Nephron (organoid): ENCODE measurements at regions not wholly inside any gene's neighbourhood (a gene's known extent, or its start where the extent isn't known, plus 50 kb on each side); places are given as distances from the start of the nearest gene placed in this dataset.

ENCODE experiments used
- H3K27ac Mint-ChIP-seq, 3 experiments: 2 replicates each; pipeline ENCODE4 v1.8.0; 2020; ENCODE audit warnings: mixed read lengths in 3 of 3, mild to moderate bottlenecking in 2 of 3, moderate library complexity in 1 of 3
- H3K27me3 Mint-ChIP-seq: 2 replicates; pipeline ENCODE4 v1.8.0; 2021; ENCODE audit warnings: low read depth, mild to moderate bottlenecking, moderate library complexity, mixed read lengths
- H3K36me3 Mint-ChIP-seq: 2 replicates; pipeline ENCODE4 v1.8.0; 2020; ENCODE audit warnings: low read depth, mixed read lengths
- H3K4me1 Mint-ChIP-seq: 2 replicates; pipeline ENCODE4 v1.8.0; 2020; ENCODE audit warnings: mixed read lengths
- H3K4me3 Mint-ChIP-seq, 3 experiments: 2 replicates each; pipeline ENCODE4 v1.8.0; 2020; ENCODE audit warnings: mild to moderate bottlenecking in 3 of 3, mixed read lengths in 3 of 3, moderate library complexity in 2 of 3
- H3K9me3 Mint-ChIP-seq: 2 replicates; pipeline ENCODE4 v1.8.0; 2020; ENCODE audit warnings: mixed read lengths
- CTCF ChIP-seq, 3 experiments: fragments of 200-600 bp; sonication (generic); IDR thresholded peaks; one replicate each; pipeline ENCODE4 v1.5.0; 2021; ENCODE audit warnings: antibody characterized with exemption in 3 of 3; ENCODE audit not compliant: unreplicated experiment in 3 of 3

- Mint-ChIP-seq H3K4me3 (no peak overlapping the region), H3K27me3 (no peaks in the 10 kb centered on the region), H3K9me3 (peaks cover 17% of the 10 kb centered on the region), H3K36me3 (no peaks in the 10 kb centered on the region), H3K27ac (no peak overlapping the region), H3K4me1 (no peaks in the 10 kb centered on the region)
- TF ChIP-seq CTCF (IDR thresholded peaks at IDR 0.05; ENCODE audit: unreplicated experiment in 3 of 3), result no peak
These were observed 89.5 kb upstream of the KCTD3 start for GRCh38 chr1:215477632-215478031.

- Mint-ChIP-seq H3K4me3 (no peak overlapping the region), H3K9me3 (peaks cover 17% of the 10 kb centered on the region), H3K27me3 (no peaks in the 10 kb centered on the region), H3K4me1 (no peaks in the 10 kb centered on the region), H3K36me3 (no peaks in the 10 kb centered on the region), H3K27ac (no peak overlapping the region)
- TF ChIP-seq CTCF (IDR thresholded peaks at IDR 0.05; ENCODE audit: unreplicated experiment in 3 of 3), result no peak
These were observed 87.5 kb upstream of the KCTD3 start for GRCh38 chr1:215479567-215479966.

GRCh38 chr1:215482079-215482478 is 85.0 kb upstream of the KCTD3 start:
- Mint-ChIP-seq H3K27me3 (no peaks in the 10 kb centered on the region), H3K4me1 (no peaks in the 10 kb centered on the region), H3K9me3 (peaks cover 6% of the 10 kb centered on the region), H3K36me3 (no peaks in the 10 kb centered on the region), H3K4me3 (no peak overlapping the region), H3K27ac (no peak overlapping the region)
- TF ChIP-seq CTCF (IDR thresholded peaks at IDR 0.05; ENCODE audit: unreplicated experiment in 3 of 3), result no peak

GRCh38 chr1:215484171-215484939 is 82.7 kb upstream of the KCTD3 start:
- no peaks in the 10 kb centered on the region for H3K9me3 Mint-ChIP-seq
- no peak overlapping the region for H3K27ac Mint-ChIP-seq
- H3K36me3 Mint-ChIP-seq, result no peaks in the 10 kb centered on the region
- no peaks in the 10 kb centered on the region for H3K27me3 Mint-ChIP-seq
- no peak overlapping the region for H3K4me3 Mint-ChIP-seq
- no peaks in the 10 kb centered on the region for H3K4me1 Mint-ChIP-seq
- no peak for TF ChIP-seq CTCF (IDR thresholded peaks at IDR 0.05; ENCODE audit: unreplicated experiment in 3 of 3)

GRCh38 chr1:215487466-215487865 is 79.6 kb upstream of the KCTD3 start:
- Mint-ChIP-seq H3K4me1 (no peaks in the 10 kb centered on the region), H3K9me3 (peaks cover 9% of the 10 kb centered on the region), H3K4me3 (no peak overlapping the region), H3K36me3 (no peaks in the 10 kb centered on the region), H3K27me3 (no peaks in the 10 kb centered on the region), H3K27ac (no peak overlapping the region)
- TF ChIP-seq CTCF (IDR thresholded peaks at IDR 0.05; ENCODE audit: unreplicated experiment in 3 of 3), result no peak

GRCh38 chr1:215488850-215489249 is 78.3 kb upstream of the KCTD3 start:
- no peak overlapping the region for H3K4me3 Mint-ChIP-seq
- H3K27me3 Mint-ChIP-seq, result no peaks in the 10 kb centered on the region

More at GRCh38 chr1:215488850-215489249, 78.3 kb upstream of the KCTD3 start:
- H3K27ac Mint-ChIP-seq, result no peak overlapping the region
- H3K4me1 Mint-ChIP-seq, result no peaks in the 10 kb centered on the region
- no peak for TF ChIP-seq CTCF (IDR thresholded peaks at IDR 0.05; ENCODE audit: unreplicated experiment in 3 of 3)
- H3K9me3 Mint-ChIP-seq, result peaks cover 16% of the 10 kb centered on the region
- no peaks in the 10 kb centered on the region for H3K36me3 Mint-ChIP-seq
